ENCODE measurements at regions not wholly inside any gene's neighbourhood (a gene's known extent, or its start where the extent isn't known, plus 50 kb on each side); places are given as distances from the start of the nearest gene placed in this dataset.

GRCh38 chr4:34851411-34851810, 1392.9 kb downstream of the ARAP2 start:
- no peak overlapping the region for H3K27ac ChIP-seq (ENCODE audit: low read depth in 1 of 2, low read length in 2 of 2)
- no peak for TF ChIP-seq CTCF (IDR thresholded peaks at IDR 0.05)
- peaks cover 3% of the 10 kb centered on the region for H3K9me3 Mint-ChIP-seq
- peaks cover 0 to 5% of the 10 kb centered on the region in 2 experiments for H3K9me3 ChIP-seq (ENCODE audit: control insufficient read depth in 1 of 2, insufficient read depth in 1 of 2, low read length in 2 of 2)
- ChIA-PET CTCF (no interaction called here), POLR2A (no interaction called here)
- no peak for ATAC-seq (ENCODE audit: poor library complexity)
- H3K4me3 ChIP-seq (ENCODE audit: low read length), result no peak overlapping the region
- no peak overlapping the region for H3K27ac Mint-ChIP-seq
- H3K4me1 ChIP-seq (ENCODE audit: insufficient read depth, low read length), result no peaks in the 10 kb centered on the region
- intact Hi-C loops (cut with DNase I, micrococcal nuclease), result no loop called here
- no peaks in the 10 kb centered on the region for H3K36me3 ChIP-seq (ENCODE audit: insufficient read depth, low read length)
- no peaks in the 10 kb centered on the region for H3K27me3 Mint-ChIP-seq
- H3K4me3 Mint-ChIP-seq, result no peak overlapping the region
- H3K27me3 ChIP-seq (ENCODE audit: control insufficient read depth in 1 of 2, insufficient read depth in 2 of 2, low read length in 2 of 2), result no peaks in the 10 kb centered on the region
- DNase-seq, result no peak
- no peaks in the 10 kb centered on the region for H3K4me1 Mint-ChIP-seq (ENCODE audit: low read depth)
- no peaks in the 10 kb centered on the region for H3K36me3 Mint-ChIP-seq (ENCODE audit: low read depth)

- no peak overlapping the region for H3K4me3 Mint-ChIP-seq
- Histone ChIP-seq H3K9me3 (ENCODE audit: control insufficient read depth in 1 of 2, insufficient read depth in 1 of 2, low read length in 2 of 2) (peaks cover 0 to 5% of the 10 kb centered on the region in 2 experiments), H3K4me3 (ENCODE audit: low read length) (no peak overlapping the region), H3K36me3 (ENCODE audit: insufficient read depth, low read length) (no peaks in the 10 kb centered on the region), H3K27me3 (ENCODE audit: control insufficient read depth in 1 of 2, insufficient read depth in 2 of 2, low read length in 2 of 2) (no peaks in the 10 kb centered on the region), H3K27ac (ENCODE audit: low read depth in 1 of 2, low read length in 2 of 2) (no peak overlapping the region), H3K4me1 (ENCODE audit: insufficient read depth, low read length) (no peaks in the 10 kb centered on the region)
- no peak for DNase-seq
- POLR2A ChIA-PET, result no interaction called here
- ATAC-seq (ENCODE audit: poor library complexity), result no peak
- intact Hi-C loops (cut with DNase I, micrococcal nuclease), result no loop called here
- peaks cover 3% of the 10 kb centered on the region for H3K9me3 Mint-ChIP-seq
- no peak overlapping the region for H3K27ac Mint-ChIP-seq
- no peaks in the 10 kb centered on the region for H3K36me3 Mint-ChIP-seq (ENCODE audit: low read depth)
- CTCF ChIA-PET, result no interaction called here
- no peaks in the 10 kb centered on the region for H3K4me1 Mint-ChIP-seq (ENCODE audit: low read depth)
- H3K27me3 Mint-ChIP-seq, result no peaks in the 10 kb centered on the region
- no peak for TF ChIP-seq CTCF (IDR thresholded peaks at IDR 0.05)
These were observed 1389.9 kb downstream of the ARAP2 start for GRCh38 chr4:34854451-34854850.

- no peak for ATAC-seq (ENCODE audit: poor library complexity)
- H3K27me3 ChIP-seq (ENCODE audit: control insufficient read depth in 1 of 2, insufficient read depth in 2 of 2, low read length in 2 of 2), result no peaks in the 10 kb centered on the region
- CTCF ChIA-PET, result no interaction called here
- H3K9me3 ChIP-seq (ENCODE audit: control insufficient read depth in 1 of 2, insufficient read depth in 1 of 2, low read length in 2 of 2), result peaks cover 0 to 3% of the 10 kb centered on the region in 2 experiments
- no peak overlapping the region for H3K27ac Mint-ChIP-seq
- TF ChIP-seq CTCF (IDR thresholded peaks at IDR 0.05), result no peak
- POLR2A ChIA-PET, result no interaction called here
- no peaks in the 10 kb centered on the region for H3K4me1 Mint-ChIP-seq (ENCODE audit: low read depth)
- intact Hi-C loops (cut with DNase I, micrococcal nuclease), result no loop called here
- no peaks in the 10 kb centered on the region for H3K27me3 Mint-ChIP-seq
- H3K4me3 ChIP-seq (ENCODE audit: low read length), result no peak overlapping the region
- H3K9me3 Mint-ChIP-seq, result no peaks in the 10 kb centered on the region
- no peaks in the 10 kb centered on the region for H3K36me3 ChIP-seq (ENCODE audit: insufficient read depth, low read length)
- H3K4me1 ChIP-seq (ENCODE audit: insufficient read depth, low read length), result no peaks in the 10 kb centered on the region
- DNase-seq, result no peak
- no peaks in the 10 kb centered on the region for H3K36me3 Mint-ChIP-seq (ENCODE audit: low read depth)
- no peak overlapping the region for H3K27ac ChIP-seq (ENCODE audit: low read depth in 1 of 2, low read length in 2 of 2)
- H3K4me3 Mint-ChIP-seq, result no peak overlapping the region
These were observed 1382.6 kb downstream of the ARAP2 start for GRCh38 chr4:34861666-34862065.
